ENCODE measurements at regions not wholly inside any gene's neighbourhood (a gene's known extent, or its start where the extent isn't known, plus 50 kb on each side); places are given as distances from the start of the nearest gene placed in this dataset.

- no peak for TF ChIP-seq EZH2 (IDR thresholded peaks at IDR 0.05; ENCODE audit: insufficient read depth, poor library complexity, severe bottlenecking)
- no peak for TF ChIP-seq EZH2phosphoT487 (IDR thresholded peaks at IDR 0.05; ENCODE audit: insufficient read depth, low read depth)
- no peak for DNase-seq
- Histone ChIP-seq H3K27ac (no peak overlapping the region), H3K9me3 (ENCODE audit: low read depth) (no peaks in the 10 kb centered on the region), H3K36me3 (ENCODE audit: low read depth) (no peaks in the 10 kb centered on the region), H3K79me2 (ENCODE audit: insufficient read depth) (no peaks in the 10 kb centered on the region), H3K4me3 (no peak overlapping the region), H4K20me1 (ENCODE audit: insufficient read depth) (no peaks in the 10 kb centered on the region), H3K27me3 (replicated peaks; ENCODE audit: insufficient read depth) (no peaks in the 10 kb centered on the region), H3F3A (ENCODE audit: insufficient read depth) (no peaks in the 10 kb centered on the region), H3K4me2 (ENCODE audit: unreplicated experiment) (no peak overlapping the region), H2AFZ (no peak overlapping the region), H3K9me2 (ENCODE audit: insufficient read depth) (no peaks in the 10 kb centered on the region), H3K4me1 (ENCODE audit: insufficient read depth) (no peaks in the 10 kb centered on the region), H3K9ac (no peak overlapping the region)
- 13 to 21% methylated on average over 5 of the region's 5 CpGs for WGBS, 2 experiments (ENCODE audit: low coverage in 1 of 2, low lambda C conversion rate in 2 of 2, missing lambda C conversion rate in 2 of 2)
- in situ Hi-C loops (cut with MboI), result no loop called here
These were observed 457.9 kb upstream of the ISX start for GRCh38 chr22:34608106-34608505.

GRCh38 chr22:34608540-34609115 is 457.3 kb upstream of the ISX start:
- in situ Hi-C loops (cut with MboI), result no loop called here
- no peaks in the 10 kb centered on the region for H3K9me2 ChIP-seq (ENCODE audit: insufficient read depth)
- H4K20me1 ChIP-seq (ENCODE audit: insufficient read depth), result no peaks in the 10 kb centered on the region
- DNase-seq, result no peak
- H3K79me2 ChIP-seq (ENCODE audit: insufficient read depth), result no peaks in the 10 kb centered on the region
- no peaks in the 10 kb centered on the region for H3K36me3 ChIP-seq (ENCODE audit: low read depth)
- no peak overlapping the region for H3K27ac ChIP-seq
- no peak for TF ChIP-seq EZH2 (IDR thresholded peaks at IDR 0.05; ENCODE audit: insufficient read depth, poor library complexity, severe bottlenecking)
- no peak for TF ChIP-seq EZH2phosphoT487 (IDR thresholded peaks at IDR 0.05; ENCODE audit: insufficient read depth, low read depth)
- WGBS, 2 experiments (ENCODE audit: low coverage in 1 of 2, low lambda C conversion rate in 2 of 2, missing lambda C conversion rate in 2 of 2), result 0 to 3% methylated on average over 1 of the region's 1 CpG
- H3K4me3 ChIP-seq, result no peak overlapping the region
- H3K9ac ChIP-seq, result no peak overlapping the region
- no peak overlapping the region for H2AFZ ChIP-seq
- no peaks in the 10 kb centered on the region for H3K27me3 ChIP-seq (replicated peaks; ENCODE audit: insufficient read depth)
- no peaks in the 10 kb centered on the region for H3K9me3 ChIP-seq (ENCODE audit: low read depth)
- H3K4me1 ChIP-seq (ENCODE audit: insufficient read depth), result no peaks in the 10 kb centered on the region
- H3F3A ChIP-seq (ENCODE audit: insufficient read depth), result no peaks in the 10 kb centered on the region
- no peak overlapping the region for H3K4me2 ChIP-seq (ENCODE audit: unreplicated experiment)

- Histone ChIP-seq H3K9me3 (ENCODE audit: low read depth) (no peaks in the 10 kb centered on the region), H4K20me1 (ENCODE audit: insufficient read depth) (no peaks in the 10 kb centered on the region), H3K9ac (no peak overlapping the region), H2AFZ (no peak overlapping the region), H3K27ac (no peak overlapping the region), H3K4me1 (ENCODE audit: insufficient read depth) (no peaks in the 10 kb centered on the region), H3K4me2 (ENCODE audit: unreplicated experiment) (no peak overlapping the region), H3K4me3 (no peak overlapping the region), H3K79me2 (ENCODE audit: insufficient read depth) (no peaks in the 10 kb centered on the region), H3K9me2 (ENCODE audit: insufficient read depth) (no peaks in the 10 kb centered on the region), H3K36me3 (ENCODE audit: low read depth) (no peaks in the 10 kb centered on the region), H3K27me3 (replicated peaks; ENCODE audit: insufficient read depth) (no peaks in the 10 kb centered on the region), H3F3A (ENCODE audit: insufficient read depth) (no peaks in the 10 kb centered on the region)
- WGBS, 2 experiments (ENCODE audit: low coverage in 1 of 2, low lambda C conversion rate in 2 of 2, missing lambda C conversion rate in 2 of 2), result 49 to 54% methylated on average over 5 of the region's 5 CpGs
- TF ChIP-seq EZH2 (IDR thresholded peaks at IDR 0.05; ENCODE audit: insufficient read depth, poor library complexity, severe bottlenecking), result no peak
- no peak for TF ChIP-seq EZH2phosphoT487 (IDR thresholded peaks at IDR 0.05; ENCODE audit: insufficient read depth, low read depth)
- DNase-seq, result no peak
- in situ Hi-C loops (cut with MboI), result no loop called here
These were observed 456.3 kb upstream of the ISX start for GRCh38 chr22:34609646-34610045.

GRCh38 chr22:34620161-34620560 is 445.8 kb upstream of the ISX start:
- Histone ChIP-seq H3K9ac (no peak overlapping the region), H3K4me1 (ENCODE audit: insufficient read depth) (no peaks in the 10 kb centered on the region), H3K4me2 (ENCODE audit: unreplicated experiment) (no peak overlapping the region), H3F3A (ENCODE audit: insufficient read depth) (no peaks in the 10 kb centered on the region), H3K4me3 (no peak overlapping the region), H3K27me3 (replicated peaks; ENCODE audit: insufficient read depth) (no peaks in the 10 kb centered on the region), H3K36me3 (ENCODE audit: low read depth) (no peaks in the 10 kb centered on the region), H2AFZ (no peak overlapping the region), H3K27ac (no peak overlapping the region), H3K9me2 (ENCODE audit: insufficient read depth) (no peaks in the 10 kb centered on the region), H3K9me3 (ENCODE audit: low read depth) (no peaks in the 10 kb centered on the region), H4K20me1 (ENCODE audit: insufficient read depth) (no peaks in the 10 kb centered on the region), H3K79me2 (ENCODE audit: insufficient read depth) (no peaks in the 10 kb centered on the region)
- TF ChIP-seq EZH2 (IDR thresholded peaks at IDR 0.05; ENCODE audit: insufficient read depth, poor library complexity, severe bottlenecking), result no peak
- TF ChIP-seq EZH2phosphoT487 (IDR thresholded peaks at IDR 0.05; ENCODE audit: insufficient read depth, low read depth), result no peak
- in situ Hi-C loops (cut with MboI), result no loop called here
- DNase-seq, result no peak
- WGBS, 2 experiments (ENCODE audit: low coverage in 1 of 2, low lambda C conversion rate in 2 of 2, missing lambda C conversion rate in 2 of 2), result 30% methylated on average over 9 of the region's 9 CpGs

GRCh38 chr22:34620832-34621231 is 445.1 kb upstream of the ISX start:
- Histone ChIP-seq H3K27ac (no peak overlapping the region), H3F3A (ENCODE audit: insufficient read depth) (no peaks in the 10 kb centered on the region), H3K4me1 (ENCODE audit: insufficient read depth) (no peaks in the 10 kb centered on the region), H3K4me3 (no peak overlapping the region), H3K9me2 (ENCODE audit: insufficient read depth) (no peaks in the 10 kb centered on the region), H2AFZ (no peak overlapping the region), H3K27me3 (replicated peaks; ENCODE audit: insufficient read depth) (no peaks in the 10 kb centered on the region), H3K9ac (no peak overlapping the region), H3K4me2 (ENCODE audit: unreplicated experiment) (no peak overlapping the region), H4K20me1 (ENCODE audit: insufficient read depth) (no peaks in the 10 kb centered on the region), H3K9me3 (ENCODE audit: low read depth) (no peaks in the 10 kb centered on the region), H3K79me2 (ENCODE audit: insufficient read depth) (no peaks in the 10 kb centered on the region), H3K36me3 (ENCODE audit: low read depth) (no peaks in the 10 kb centered on the region)
- WGBS, 2 experiments (ENCODE audit: low coverage in 1 of 2, low lambda C conversion rate in 2 of 2, missing lambda C conversion rate in 2 of 2), result 21 to 28% methylated on average over 4 to 8 of the region's 8 CpGs
- no peak for TF ChIP-seq EZH2phosphoT487 (IDR thresholded peaks at IDR 0.05; ENCODE audit: insufficient read depth, low read depth)
- no peak for TF ChIP-seq EZH2 (IDR thresholded peaks at IDR 0.05; ENCODE audit: insufficient read depth, poor library complexity, severe bottlenecking)
- in situ Hi-C loops (cut with MboI), result no loop called here
- DNase-seq, result no peak

All from GM23248 (cell line).